ENCODE measurements at regions not wholly inside any gene's neighbourhood (a gene's known extent, or its start where the extent isn't known, plus 50 kb on each side); places are given as distances from the start of the nearest gene placed in this dataset.

DNA sequence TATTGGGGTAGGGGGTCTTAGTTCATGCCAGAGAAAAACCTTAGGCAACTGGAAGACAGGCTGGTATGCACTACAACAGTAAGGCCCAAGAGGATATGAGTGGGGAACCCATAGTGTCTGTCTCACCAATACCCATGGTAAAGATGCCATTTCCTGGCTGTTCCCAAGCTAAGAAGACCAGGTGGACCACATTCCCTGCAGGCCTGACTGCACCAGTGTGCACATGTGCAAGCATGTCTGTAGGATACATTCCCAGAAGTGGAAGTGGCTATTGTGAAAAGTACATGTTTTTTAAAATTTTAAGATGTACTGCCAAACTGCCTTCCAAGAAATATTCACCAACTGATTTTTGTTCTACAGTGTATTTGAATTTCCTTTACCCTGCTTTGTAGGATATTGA is 207.3 kb upstream of the CTNNB1 start:
- TF ChIP-seq CTCF (IDR thresholded peaks at IDR 0.05) (no peak), POLR2A (IDR thresholded peaks at IDR 0.05) (no peak)

All from heart left ventricle (tissue), 13 donors.